ENCODE measurements at regions not wholly inside any gene's neighbourhood (a gene's known extent, or its start where the extent isn't known, plus 50 kb on each side); places are given as distances from the start of the nearest gene placed in this dataset.
A peak's percentile ranks its signal among the peaks of the same experiment; 100 is the strongest.

DNA sequence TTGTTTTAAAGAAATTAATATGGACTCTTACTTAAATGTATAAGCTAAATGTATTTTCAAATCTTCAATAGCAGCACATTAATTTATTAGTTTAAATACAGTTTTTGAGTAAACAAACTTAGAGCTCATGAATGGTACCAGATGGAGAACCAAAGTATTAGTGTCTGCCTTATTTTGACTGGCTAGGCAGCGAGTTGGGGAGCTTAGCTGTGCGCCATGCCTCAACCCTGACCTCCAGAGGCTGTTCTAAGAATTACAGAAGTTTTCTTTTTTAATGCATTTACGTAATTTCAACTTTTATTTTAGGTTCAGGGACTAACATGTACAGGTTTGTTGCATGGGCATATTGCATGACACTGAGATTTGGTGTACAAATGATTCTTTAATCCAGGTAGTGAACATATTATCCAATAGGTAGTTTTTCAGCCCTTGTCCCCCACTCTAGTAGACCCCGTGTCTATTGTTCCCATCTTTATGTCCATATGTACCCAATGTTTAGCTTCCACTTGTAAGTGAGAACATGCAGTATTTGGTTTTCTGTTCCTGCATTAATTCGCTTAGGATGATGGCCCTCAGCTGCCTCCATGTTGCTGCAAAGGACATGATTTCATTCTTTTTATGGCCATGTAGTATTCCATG is 166.8 kb downstream of the IQUB start:
- H3K4me3 ChIP-seq = no peak overlapping the region
- intact Hi-C loops (cut with DNase I) = no loop called here

DNA sequence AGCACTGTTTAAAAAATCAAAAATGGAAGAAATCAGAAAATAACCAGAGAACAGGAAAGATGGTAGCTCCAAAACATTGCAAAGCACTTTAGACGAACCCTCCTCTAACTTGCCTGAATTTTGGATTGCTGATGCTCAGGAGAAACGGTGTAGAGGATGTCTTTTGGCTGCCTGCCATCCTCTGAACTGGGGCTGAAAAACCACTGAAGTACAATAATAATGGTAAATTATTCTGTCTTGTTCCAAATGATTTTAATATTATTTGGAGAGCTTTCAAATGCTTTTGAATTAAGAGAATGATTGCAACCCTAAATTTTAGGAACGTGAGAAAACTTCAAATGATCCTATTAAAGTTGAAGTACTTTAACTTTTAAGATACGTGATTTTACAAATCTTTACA is 167.3 kb upstream of the SLC13A1 start:
- TF ChIP-seq CTCF (IDR thresholded peaks at IDR 0.05) = no peak

More for the DNA sequence above, 166.8 kb downstream of the IQUB start:
- H3K4me1 ChIP-seq = no peaks in the 10 kb centered on the region
- H3K9me3 ChIP-seq = no peaks in the 10 kb centered on the region
- H3K27ac ChIP-seq = no peak overlapping the region
- DNase-seq (ENCODE audit: low spot score in 2 of 2) = no peak
- peak in 2 of 3 experiments; percentile 11 to 38 for TF ChIP-seq CTCF (IDR thresholded peaks at IDR 0.05)
- H3K36me3 ChIP-seq = no peaks in the 10 kb centered on the region
- no peaks in the 10 kb centered on the region for H3K27me3 ChIP-seq

GRCh38 chr7:123366626-123367025 is 166.9 kb upstream of the SLC13A1 start:
- Histone ChIP-seq H3K4me1 (no peaks in the 10 kb centered on the region), H3K27ac (no peak overlapping the region), H3K4me3 (no peak overlapping the region), H3K36me3 (no peaks in the 10 kb centered on the region), H3K27me3 (no peaks in the 10 kb centered on the region), H3K9me3 (no peaks in the 10 kb centered on the region)
- DNase-seq (ENCODE audit: low spot score in 2 of 2) = no peak
- TF ChIP-seq CTCF (IDR thresholded peaks at IDR 0.05) = no peak
- intact Hi-C loops (cut with DNase I) = no loop called here

More for the DNA sequence above, 167.3 kb upstream of the SLC13A1 start:
- H3K4me1 ChIP-seq = no peaks in the 10 kb centered on the region
- no peaks in the 10 kb centered on the region for H3K36me3 ChIP-seq
- no peaks in the 10 kb centered on the region for H3K27me3 ChIP-seq
- no peak overlapping the region for H3K4me3 ChIP-seq
- H3K27ac ChIP-seq = no peak overlapping the region
- DNase-seq (ENCODE audit: low spot score in 2 of 2) = no peak
- no peaks in the 10 kb centered on the region for H3K9me3 ChIP-seq
- intact Hi-C loops (cut with DNase I) = no loop called here

DNA sequence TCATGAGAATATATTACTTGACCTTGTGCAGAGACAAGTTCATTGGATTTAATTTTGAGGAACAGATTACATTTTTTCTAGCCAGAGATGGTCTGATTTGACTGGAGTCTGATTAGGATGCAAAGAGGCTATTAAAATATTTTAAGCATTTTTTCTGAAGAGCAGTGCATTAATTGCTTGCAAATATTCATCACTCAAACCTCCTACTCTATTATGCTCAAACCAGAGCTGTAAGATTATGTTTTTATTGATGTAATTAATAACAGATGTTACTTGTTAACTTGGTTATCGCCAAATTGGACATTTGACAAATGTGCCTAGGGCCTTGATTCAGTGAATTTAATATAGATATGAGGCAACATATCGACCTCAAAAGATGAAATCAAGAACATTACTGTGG is 160.9 kb upstream of the SLC13A1 start:
- no peaks in the 10 kb centered on the region for H3K4me1 ChIP-seq
- H3K27ac ChIP-seq = no peak overlapping the region
- DNase-seq (ENCODE audit: low spot score in 2 of 2) = no peak
- no peaks in the 10 kb centered on the region for H3K27me3 ChIP-seq
- no peaks in the 10 kb centered on the region for H3K9me3 ChIP-seq
- TF ChIP-seq CTCF (IDR thresholded peaks at IDR 0.05) = no peak
- intact Hi-C loops (cut with DNase I) = no loop called here
- H3K4me3 ChIP-seq = no peak overlapping the region
- no peaks in the 10 kb centered on the region for H3K36me3 ChIP-seq

- no peak for DNase-seq (ENCODE audit: low spot score in 2 of 2)
- Histone ChIP-seq H3K27me3 (no peaks in the 10 kb centered on the region), H3K4me3 (no peak overlapping the region), H3K36me3 (no peaks in the 10 kb centered on the region), H3K4me1 (no peaks in the 10 kb centered on the region), H3K27ac (no peak overlapping the region), H3K9me3 (no peaks in the 10 kb centered on the region)
- no peak for TF ChIP-seq CTCF (IDR thresholded peaks at IDR 0.05)
- intact Hi-C loops (cut with DNase I) = no loop called here
Observed at GRCh38 chr7:123355576-123356190, 155.9 kb upstream of the SLC13A1 start.

Data from ascending aorta (tissue), 2 donors.